BJ (cell line): ENCODE measurements at regions not wholly inside any gene's neighbourhood (a gene's known extent, or its start where the extent isn't known, plus 50 kb on each side); places are given as distances from the start of the nearest gene placed in this dataset.
"Not testable (repeated sequence)": the region's sequence is repeated elsewhere in the genome, so short reads cannot be mapped to it uniquely, and the experiment has no call there.

ENCODE experiments used
- CTCF ChIA-PET: fragments of 350-600 bp; formaldehyde crosslinking; extraction: SDS; loops from one replicate; lab custom pipeline; 2021; ENCODE audit warnings: antibody characterized with exemption, inconsistent platforms; lab: Yijun Ruan, JAX
- POLR2A ChIA-PET: fragments of 300-600 bp; sonication (Branson Sonifier 250); formaldehyde crosslinking; extraction: SDS; loops from one replicate; lab custom pipeline; 2021; ENCODE audit warnings: antibody characterized with exemption; lab: Charles Lee
- DNase-seq: peaks from one replicate; pipeline ENCODE4 v3.0.0-alpha.2; 2011; ENCODE audit warnings: low read depth
- H3K27me3 ChIP-seq: 2 replicates; pipeline ENCODE4 v1.6.0; 2011; ENCODE audit warnings: low read length; ENCODE audit not compliant: control insufficient read depth, insufficient read depth
- H3K36me3 ChIP-seq: 2 replicates; pipeline ENCODE4 v1.5.1; 2011; ENCODE audit warnings: low read length; ENCODE audit not compliant: control insufficient read depth, insufficient read depth
- H3K4me3 ChIP-seq: 2 replicates; pipeline ENCODE4 v1.5.1; 2011; ENCODE audit warnings: low read depth, mild to moderate bottlenecking, control low read depth, low read length
- TF ChIP-seq, protein P1 (sequence below): IDR thresholded peaks from 2 replicates; pipeline ENCODE4 v1.5.1; 2011; ENCODE audit warnings: low read depth, mild to moderate bottlenecking, control low read depth, inconsistent platforms, low read length, moderate library complexity; ENCODE audit not compliant: insufficient read depth

DNA sequence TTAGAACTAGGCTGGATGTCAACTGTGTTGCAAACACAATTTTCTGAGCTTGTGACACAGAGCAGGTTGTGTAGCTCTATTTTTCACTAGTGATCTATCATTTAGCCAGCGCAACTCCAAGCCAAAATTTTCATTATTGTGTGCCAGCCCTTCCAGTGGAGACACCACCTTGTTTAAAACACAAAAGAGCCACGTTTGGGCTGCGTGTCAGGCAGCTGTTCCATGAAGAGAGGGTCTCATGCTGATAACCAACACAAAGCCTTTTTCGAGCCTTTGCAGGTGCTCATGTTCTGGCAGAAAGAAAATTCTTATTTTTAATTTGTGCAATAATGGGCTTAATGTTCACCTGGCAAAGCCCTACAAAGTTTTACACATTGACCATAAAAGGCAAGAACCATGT, 237.6 kb upstream of the RGMB start:
- CTCF ChIA-PET, result no interaction called here
- H3K36me3 ChIP-seq, result no peaks in the 10 kb centered on the region
- POLR2A ChIA-PET, result no interaction called here
- TF ChIP-seq, protein P1, sequence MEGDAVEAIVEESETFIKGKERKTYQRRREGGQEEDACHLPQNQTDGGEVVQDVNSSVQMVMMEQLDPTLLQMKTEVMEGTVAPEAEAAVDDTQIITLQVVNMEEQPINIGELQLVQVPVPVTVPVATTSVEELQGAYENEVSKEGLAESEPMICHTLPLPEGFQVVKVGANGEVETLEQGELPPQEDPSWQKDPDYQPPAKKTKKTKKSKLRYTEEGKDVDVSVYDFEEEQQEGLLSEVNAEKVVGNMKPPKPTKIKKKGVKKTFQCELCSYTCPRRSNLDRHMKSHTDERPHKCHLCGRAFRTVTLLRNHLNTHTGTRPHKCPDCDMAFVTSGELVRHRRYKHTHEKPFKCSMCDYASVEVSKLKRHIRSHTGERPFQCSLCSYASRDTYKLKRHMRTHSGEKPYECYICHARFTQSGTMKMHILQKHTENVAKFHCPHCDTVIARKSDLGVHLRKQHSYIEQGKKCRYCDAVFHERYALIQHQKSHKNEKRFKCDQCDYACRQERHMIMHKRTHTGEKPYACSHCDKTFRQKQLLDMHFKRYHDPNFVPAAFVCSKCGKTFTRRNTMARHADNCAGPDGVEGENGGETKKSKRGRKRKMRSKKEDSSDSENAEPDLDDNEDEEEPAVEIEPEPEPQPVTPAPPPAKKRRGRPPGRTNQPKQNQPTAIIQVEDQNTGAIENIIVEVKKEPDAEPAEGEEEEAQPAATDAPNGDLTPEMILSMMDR, result no peak
- no peak overlapping the region for H3K4me3 ChIP-seq
- H3K27me3 ChIP-seq, result no peaks in the 10 kb centered on the region
- DNase-seq, result no peak

DNA sequence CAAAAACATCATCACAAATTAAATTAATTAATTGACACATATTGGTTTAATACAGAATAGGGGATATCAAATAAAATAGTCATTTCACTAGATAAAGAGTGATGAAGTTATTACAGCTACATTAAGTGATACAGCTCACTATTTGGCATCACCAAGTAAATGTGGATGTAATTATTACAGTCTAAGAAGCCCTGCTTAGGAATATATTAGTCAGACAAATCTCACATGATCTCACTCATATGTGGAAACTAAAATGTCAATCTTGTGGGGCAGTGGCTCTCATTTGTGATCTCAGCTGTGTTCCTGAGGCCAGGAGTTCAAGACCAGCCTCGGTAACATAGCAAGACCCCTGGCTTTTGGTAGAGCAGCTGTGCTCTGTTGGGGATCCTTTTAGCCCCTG, 233.4 kb upstream of the RGMB start:
- H3K36me3 ChIP-seq, result no peaks in the 10 kb centered on the region
- TF ChIP-seq, protein P1, result no peak
- H3K4me3 ChIP-seq, result no peak overlapping the region
- no peak for DNase-seq
- ChIA-PET POLR2A (no interaction called here), CTCF (interaction anchor here (1.5 kb wide), 1 partner anchor 229 kb away, joined by 3 read pairs; no protein-coding TSS in a partner anchor)
- no peaks in the 10 kb centered on the region for H3K27me3 ChIP-seq

GRCh38 chr5:98541641-98542040, 231.8 kb upstream of the RGMB start:
- Histone ChIP-seq H3K4me3 (no peak overlapping the region), H3K36me3 (no peaks in the 10 kb centered on the region), H3K27me3 (no peaks in the 10 kb centered on the region)
- ChIA-PET POLR2A (no interaction called here), CTCF (no interaction called here)
- no peak for DNase-seq
- TF ChIP-seq, protein P1, result no peak

DNA sequence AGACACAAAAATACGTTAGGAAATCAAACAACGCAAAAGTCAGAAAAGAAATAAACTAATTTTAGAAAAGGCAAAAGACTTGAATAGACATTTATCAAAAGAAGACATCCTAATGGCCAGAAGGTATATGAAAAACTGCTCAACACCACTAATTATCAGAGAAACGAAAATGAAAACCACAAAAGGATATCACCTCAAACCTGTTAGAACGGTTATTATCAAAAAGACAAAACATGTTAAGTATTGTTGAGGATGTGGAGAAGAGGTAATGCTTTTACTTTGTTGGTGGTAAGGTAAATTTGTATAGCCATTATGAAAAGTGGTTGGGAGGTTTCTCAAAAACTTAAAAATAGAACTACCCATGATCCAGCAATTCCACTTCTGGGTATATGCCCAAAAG, 230.0 kb upstream of the RGMB start:
- Histone ChIP-seq H3K27me3 (no peaks in the 10 kb centered on the region), H3K36me3 (no peaks in the 10 kb centered on the region), H3K4me3 (no peak overlapping the region)
- DNase-seq, result no peak
- TF ChIP-seq, protein P1, result no peak
- ChIA-PET POLR2A (no interaction called here), CTCF (no interaction called here)

GRCh38 chr5:98546924-98547323, 226.5 kb upstream of the RGMB start:
- H3K27me3 ChIP-seq, CTCF ChIA-PET, DNase-seq, H3K36me3 ChIP-seq, H3K4me3 ChIP-seq, POLR2A ChIA-PET: not testable (repeated sequence)

GRCh38 chr5:98556712-98557111, 216.8 kb upstream of the RGMB start:
- no peak for DNase-seq
- ChIA-PET CTCF (no interaction called here), POLR2A (no interaction called here)
- Histone ChIP-seq H3K36me3 (no peaks in the 10 kb centered on the region), H3K4me3 (no peak overlapping the region), H3K27me3 (no peaks in the 10 kb centered on the region)
- TF ChIP-seq, protein P1, result no peak
